Stimulated activated CD8-positive, alpha-beta memory T cell treated with anti-CD3 and anti-CD28 coated beads, Interleukin-4, amount 100 ng/mL, for 4 hours (primary cell): ENCODE measurements at regions not wholly inside any gene's neighbourhood (a gene's known extent, or its start where the extent isn't known, plus 50 kb on each side); places are given as distances from the start of the nearest gene placed in this dataset.
"Not testable (repeated sequence)": the region's sequence is repeated elsewhere in the genome, so short reads cannot be mapped to it uniquely, and the experiment has no call there.

Experiments used
- DNase-seq, 2 donors: peaks; one replicate each; pipeline ENCODE4 v3.0.0-alpha.2; 2020; ENCODE audit warnings: low read depth in 2 of 2, low spot score in 1 of 2

DNA sequence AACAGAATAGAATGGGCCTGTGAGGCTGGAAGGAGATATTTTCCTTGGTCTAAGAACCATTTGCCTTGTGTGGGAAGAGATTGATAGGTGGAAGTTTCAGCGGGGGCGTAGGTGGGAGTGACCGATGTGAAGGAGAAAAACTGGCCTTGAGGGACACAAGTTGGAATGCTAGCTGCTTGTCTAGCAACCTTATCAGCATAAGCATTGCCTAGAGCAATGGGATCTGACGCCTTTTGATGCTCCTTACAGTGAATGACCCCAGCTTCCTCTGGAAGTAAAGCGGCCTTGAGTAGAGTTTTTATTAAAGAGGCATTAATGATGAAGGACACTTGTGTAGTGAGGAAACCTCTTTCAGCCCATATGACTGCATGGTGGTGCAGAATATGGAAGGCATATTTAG is 843.8 kb upstream of the ANO3 start:
- not testable (repeated sequence) for DNase-seq

- not testable (repeated sequence) for DNase-seq
These were observed 830.5 kb upstream of the ANO3 start for GRCh38 chr11:25501426-25501825.

DNA sequence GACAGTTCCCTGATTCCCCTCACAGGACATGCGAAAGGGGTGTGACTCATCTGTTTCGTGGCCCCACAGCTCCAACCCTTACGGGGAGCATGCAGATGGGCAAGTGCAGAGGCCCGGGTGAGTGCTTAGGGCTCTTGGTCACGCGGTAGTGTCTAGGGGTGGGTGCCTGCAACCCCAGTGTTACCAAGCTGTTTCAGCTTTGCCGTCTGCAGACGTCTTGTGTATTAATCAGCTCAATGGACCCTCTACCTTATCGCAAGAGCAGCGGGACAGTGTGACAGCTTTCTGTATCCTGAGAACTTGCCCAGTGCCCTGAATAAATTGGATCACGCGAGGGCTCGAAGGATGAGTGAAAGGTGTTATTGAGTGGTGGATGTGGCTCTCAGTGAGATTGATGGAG is 816.4 kb upstream of the ANO3 start:
- DNase-seq: no peak

DNA sequence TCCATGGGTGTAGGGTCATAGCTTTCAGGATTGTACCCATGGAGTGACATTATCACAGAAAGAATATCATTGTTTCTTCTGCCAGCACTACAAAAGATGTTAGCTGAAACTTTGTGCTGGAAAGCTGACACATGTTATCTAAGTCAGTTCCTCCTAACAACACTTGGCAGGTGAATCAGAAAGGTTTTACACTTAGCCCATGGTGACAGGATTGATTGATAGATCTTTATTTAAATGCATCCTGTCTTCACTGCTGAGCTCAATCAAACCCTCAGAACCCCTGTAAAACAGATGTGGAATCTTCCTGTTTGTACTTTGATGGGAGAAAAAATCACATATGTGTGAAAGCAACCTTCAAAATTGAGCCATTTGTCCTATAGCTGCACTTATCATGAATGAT is 811.5 kb upstream of the ANO3 start:
- DNase-seq: no peak

- DNase-seq: no peak
These were observed 804.1 kb upstream of the ANO3 start for GRCh38 chr11:25527841-25528240.

- DNase-seq: no peak
These were observed 802.4 kb upstream of the ANO3 start for GRCh38 chr11:25529572-25529971.

DNA sequence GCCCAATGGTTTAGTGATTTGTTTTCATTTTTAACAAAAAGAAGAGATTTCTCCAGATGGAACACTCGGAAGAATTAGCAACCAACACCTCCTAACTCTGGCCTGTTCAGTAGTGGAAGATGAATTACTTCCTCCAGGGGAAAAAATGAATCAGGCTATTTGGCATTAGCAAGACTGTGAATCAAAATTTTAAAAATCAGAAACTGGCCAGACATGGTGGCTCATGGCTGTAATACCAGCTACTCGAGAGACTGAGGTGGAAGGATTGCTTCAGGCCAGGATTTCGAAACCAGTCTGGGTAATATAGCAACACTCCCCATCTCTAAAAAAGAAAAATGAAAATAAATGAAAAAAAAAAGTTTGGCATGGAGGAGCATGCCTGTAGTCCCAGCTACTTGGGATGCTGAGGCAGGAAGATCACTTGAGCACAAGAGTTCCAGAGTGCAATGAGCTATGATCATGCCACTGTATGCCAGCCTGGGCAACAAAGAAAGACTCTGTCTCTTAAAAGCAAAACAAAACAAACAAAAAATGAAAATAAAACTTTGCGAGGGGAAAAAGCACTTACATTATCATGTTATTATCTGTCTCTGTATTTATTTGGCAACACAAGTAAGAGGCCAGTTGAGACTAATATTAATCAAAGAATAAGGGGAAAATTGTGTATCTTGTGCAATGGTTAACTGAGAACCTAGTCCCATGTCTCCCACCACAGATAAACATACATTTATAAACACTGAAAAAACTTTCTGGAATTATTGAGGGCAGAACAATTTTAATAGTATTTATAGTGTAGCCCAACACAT is 796.3 kb upstream of the ANO3 start:
- no peak for DNase-seq

GRCh38 chr11:25536289-25536688 is 795.6 kb upstream of the ANO3 start:
- no peak for DNase-seq

GRCh38 chr11:25537393-25537792 is 794.5 kb upstream of the ANO3 start:
- DNase-seq: no peak

DNA sequence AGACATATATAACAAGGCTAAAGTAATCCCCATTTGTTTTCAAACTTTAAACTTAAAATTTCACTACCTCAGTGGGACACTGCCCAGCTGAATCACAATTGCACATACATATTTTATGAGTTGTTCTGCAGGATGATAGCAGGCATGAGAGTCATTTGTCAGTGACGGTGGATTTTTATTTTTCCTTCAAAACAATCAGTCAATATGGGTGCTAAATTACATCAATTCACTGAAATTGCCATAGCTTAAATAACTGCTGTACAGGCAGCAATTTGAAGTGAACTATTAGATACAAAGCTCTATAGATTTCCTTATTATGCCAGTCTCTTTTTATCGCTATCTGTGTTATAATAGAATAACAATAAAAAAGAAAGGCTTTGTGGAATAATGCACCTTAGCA is 784.6 kb upstream of the ANO3 start:
- DNase-seq: no peak

DNA sequence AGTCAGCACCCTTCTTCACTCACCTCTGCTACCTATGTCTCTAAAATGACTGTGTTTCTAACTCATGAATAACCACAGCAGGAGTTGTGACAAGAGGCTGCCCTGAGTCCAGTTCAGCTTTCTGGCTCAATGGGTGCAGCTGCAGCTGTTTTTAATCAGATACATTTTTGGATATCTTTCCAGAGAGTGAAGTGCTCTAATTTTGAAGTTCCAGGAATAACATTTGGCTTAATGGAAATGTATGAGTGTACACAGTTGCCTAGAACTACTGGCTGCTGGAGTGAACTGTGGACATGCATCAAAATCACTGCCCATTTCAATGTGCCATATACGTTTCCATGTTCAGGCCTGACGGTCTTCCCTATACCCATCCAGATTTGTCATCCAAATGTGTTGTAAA is 769.5 kb upstream of the ANO3 start:
- DNase-seq: no peak

DNA sequence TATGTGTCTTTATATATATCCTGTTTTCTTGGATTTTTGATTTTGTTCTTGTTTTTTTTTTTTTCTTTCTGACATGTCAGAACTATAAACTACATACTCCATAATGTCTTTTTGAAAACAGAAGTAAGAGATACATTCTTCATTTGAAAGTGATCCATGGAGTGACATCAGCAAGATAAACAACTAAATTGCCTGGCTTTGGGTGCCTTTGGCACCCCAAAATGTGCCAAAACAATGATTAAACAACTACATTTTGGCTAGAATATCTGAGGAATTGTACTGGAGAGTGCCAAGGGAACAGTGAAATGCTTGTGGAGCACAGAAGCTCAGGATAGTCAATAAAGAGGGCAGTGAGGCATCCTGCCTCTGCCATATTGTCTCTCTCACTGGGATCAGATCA is 766.1 kb upstream of the ANO3 start:
- DNase-seq: no peak

- DNase-seq: no peak
These were observed 765.4 kb upstream of the ANO3 start for GRCh38 chr11:25566298-25567200.

DNA sequence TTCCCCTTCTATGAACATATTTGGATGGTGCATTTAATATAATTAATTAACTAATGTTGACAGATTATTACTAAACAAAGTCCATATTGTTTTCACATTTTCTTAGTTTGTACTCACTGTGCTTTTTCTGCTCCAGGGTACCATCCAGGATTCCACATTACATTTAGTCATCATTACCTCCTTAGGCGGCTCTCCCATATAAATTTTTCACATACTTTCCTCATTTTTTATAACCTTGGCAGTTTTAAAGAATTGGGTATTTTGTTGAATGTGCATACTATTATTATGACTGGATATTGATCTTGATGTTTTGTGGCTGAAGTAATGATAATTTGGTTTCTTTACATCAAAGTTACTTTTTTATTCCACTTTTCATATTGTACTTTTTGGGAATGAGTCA is 755.6 kb upstream of the ANO3 start:
- no peak for DNase-seq

GRCh38 chr11:25579554-25579953 is 752.4 kb upstream of the ANO3 start:
- DNase-seq: not testable (repeated sequence)

DNA sequence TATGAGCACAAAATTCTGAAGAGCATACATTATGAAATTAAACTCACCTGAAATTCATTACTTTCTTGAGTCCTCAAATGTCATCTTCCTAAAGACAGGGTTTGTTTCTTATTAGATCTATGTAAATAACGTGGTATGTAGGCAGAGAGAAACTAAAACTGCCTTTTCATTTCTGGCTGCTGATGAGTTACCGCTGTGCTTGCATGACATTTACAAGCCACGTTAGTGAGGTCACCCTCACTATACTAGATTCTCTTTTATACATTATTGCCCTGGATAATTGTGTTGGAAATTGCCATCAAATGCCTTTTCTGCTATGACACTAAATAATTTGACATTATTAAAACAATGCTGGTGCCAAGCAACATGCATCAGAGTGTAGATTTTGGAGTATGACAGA is 748.3 kb upstream of the ANO3 start:
- DNase-seq: no peak

DNA sequence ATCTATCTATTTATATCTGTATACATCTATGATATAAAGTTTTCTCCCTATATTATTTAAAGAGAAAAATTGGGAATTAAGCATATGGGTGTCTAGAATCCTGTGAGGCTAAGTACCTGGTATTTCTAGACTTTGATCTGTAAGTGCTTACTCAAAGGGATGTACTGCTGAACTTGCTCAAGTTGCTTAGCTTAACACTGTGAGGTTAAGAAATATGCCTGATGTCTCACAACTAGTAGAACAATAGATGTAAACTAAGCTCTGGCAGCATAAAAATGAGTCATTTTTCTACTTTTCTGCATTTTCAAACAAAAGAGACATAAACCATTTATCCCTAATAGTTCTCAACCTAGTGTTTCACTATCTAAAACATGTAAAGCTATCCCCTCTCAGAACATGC is 744.4 kb upstream of the ANO3 start:
- DNase-seq: no peak

GRCh38 chr11:25593221-25593620 is 738.7 kb upstream of the ANO3 start:
- no peak for DNase-seq

- DNase-seq: no peak
These were observed 735.2 kb upstream of the ANO3 start for GRCh38 chr11:25596701-25597100.

- DNase-seq: no peak
These were observed 734.2 kb upstream of the ANO3 start for GRCh38 chr11:25597696-25598095.

- no peak for DNase-seq
These were observed 729.8 kb upstream of the ANO3 start for GRCh38 chr11:25602149-25602548.

- no peak for DNase-seq
These were observed 729.0 kb upstream of the ANO3 start for GRCh38 chr11:25602959-25603358.
